ENCODE measurements at regions not wholly inside any gene's neighbourhood (a gene's known extent, or its start where the extent isn't known, plus 50 kb on each side); places are given as distances from the start of the nearest gene placed in this dataset.

- intact Hi-C loops (cut with DNase I; ENCODE audit: low total_unique reads) = no loop called here
- WGBS, 2 donors = 37 to 65% methylated on average over 7 of the region's 7 CpGs
- no peak overlapping the region for H3K4me3 ChIP-seq (ENCODE audit: low read depth, poor library complexity, severe bottlenecking)
- no peak for TF ChIP-seq POLR2A (IDR thresholded peaks at IDR 0.05)
- TF ChIP-seq CTCF (IDR thresholded peaks at IDR 0.05) = no peak
- DNase-seq (ENCODE audit: low spot score in 2 of 2) = no peak
Measured at GRCh38 chr20:60269573-60270162, 311.4 kb downstream of the CDH26 start.

- 78 to 90% methylated on average over 4 of the region's 4 CpGs for WGBS, 2 donors
- intact Hi-C loops (cut with DNase I; ENCODE audit: low total_unique reads) = no loop called here
- TF ChIP-seq CTCF (IDR thresholded peaks at IDR 0.05) (no peak), POLR2A (IDR thresholded peaks at IDR 0.05) (no peak)
- H3K4me3 ChIP-seq (ENCODE audit: low read depth, poor library complexity, severe bottlenecking) = no peak overlapping the region
- no peak for DNase-seq (ENCODE audit: low spot score in 2 of 2)
Measured at GRCh38 chr20:60270341-60270740, 312.1 kb downstream of the CDH26 start.

GRCh38 chr20:60271597-60271996, 313.4 kb downstream of the CDH26 start:
- H3K4me3 ChIP-seq (ENCODE audit: low read depth, poor library complexity, severe bottlenecking) = no peak overlapping the region
- no peak for TF ChIP-seq CTCF (IDR thresholded peaks at IDR 0.05)
- no peak for TF ChIP-seq POLR2A (IDR thresholded peaks at IDR 0.05)
- intact Hi-C loops (cut with DNase I; ENCODE audit: low total_unique reads) = no loop called here
- DNase-seq (ENCODE audit: low spot score in 2 of 2) = no peak
- WGBS, 2 donors = 24 to 34% methylated on average over 2 of the region's 2 CpGs

- no peak for TF ChIP-seq CTCF (IDR thresholded peaks at IDR 0.05)
- no peak for TF ChIP-seq POLR2A (IDR thresholded peaks at IDR 0.05)
- H3K4me3 ChIP-seq (ENCODE audit: low read depth, poor library complexity, severe bottlenecking) = no peak overlapping the region
- 33 to 56% methylated on average over 6 of the region's 6 CpGs for WGBS, 2 donors
- intact Hi-C loops (cut with DNase I; ENCODE audit: low total_unique reads) = no loop called here
- DNase-seq (ENCODE audit: low spot score in 2 of 2) = no peak
Measured at GRCh38 chr20:60272790-60273189, 314.6 kb downstream of the CDH26 start.

- WGBS, 2 donors = 92 to 94% methylated on average over 3 of the region's 3 CpGs
Measured at GRCh38 chr20:60274717-60275116, 316.5 kb downstream of the CDH26 start.

More at GRCh38 chr20:60274717-60275116, 316.5 kb downstream of the CDH26 start:
- intact Hi-C loops (cut with DNase I; ENCODE audit: low total_unique reads) = no loop called here
- DNase-seq (ENCODE audit: low spot score in 2 of 2) = no peak
- TF ChIP-seq CTCF (IDR thresholded peaks at IDR 0.05) (no peak), POLR2A (IDR thresholded peaks at IDR 0.05) (no peak)
- no peak overlapping the region for H3K4me3 ChIP-seq (ENCODE audit: low read depth, poor library complexity, severe bottlenecking)

Data from lower leg skin (tissue), 4 donors.